KMS-11 (cell line): ENCODE measurements at regions not wholly inside any gene's neighbourhood (a gene's known extent, or its start where the extent isn't known, plus 50 kb on each side); places are given as distances from the start of the nearest gene placed in this dataset.

Experiments used
- H2AFZ ChIP-seq: fragments of 200-600 bp; sonication (generic); 2 replicates; pipeline ENCODE4 v1.6.1; 2016; ENCODE audit warnings: antibody characterized with exemption, mixed run types, low read depth
- H3K27ac ChIP-seq: fragments of 200-600 bp; sonication (generic); 2 replicates; pipeline ENCODE4 v1.6.1; 2016; ENCODE audit warnings: mild to moderate bottlenecking, mixed run types
- H3K27me3 ChIP-seq: fragments of 200-600 bp; sonication (generic); 2 replicates; pipeline ENCODE4 v1.6.1; 2017; ENCODE audit warnings: mild to moderate bottlenecking, low read depth, mixed run types, moderate library complexity; ENCODE audit not compliant: insufficient read depth
- H3K36me3 ChIP-seq: fragments of 200-600 bp; sonication (generic); 2 replicates; pipeline ENCODE4 v1.6.1; 2017; ENCODE audit warnings: mild to moderate bottlenecking, mixed run types; ENCODE audit not compliant: insufficient read depth
- H3K4me1 ChIP-seq: fragments of 200-600 bp; sonication (generic); 2 replicates; pipeline ENCODE4 v1.6.1; 2016; ENCODE audit warnings: mild to moderate bottlenecking, low read depth, mixed run types; ENCODE audit not compliant: poor library complexity, severe bottlenecking
- H3K4me2 ChIP-seq: fragments of 200-600 bp; sonication (generic); 2 replicates; pipeline ENCODE4 v1.7.0; 2016; ENCODE audit warnings: mild to moderate bottlenecking, mixed run types
- H3K4me3 ChIP-seq: fragments of 200-600 bp; sonication (generic); IDR thresholded peaks from 2 replicates; pipeline ENCODE4 v1.6.1; 2017; ENCODE audit warnings: low read depth, low read length, mixed read lengths; ENCODE audit not compliant: insufficient read depth
- H3K79me2 ChIP-seq: fragments of 200-600 bp; sonication (generic); 2 replicates; pipeline ENCODE4 v1.6.1; 2016; ENCODE audit warnings: low read depth, mixed run types; ENCODE audit not compliant: insufficient read depth
- H3K9ac ChIP-seq: fragments of 200-600 bp; sonication (generic); 2 replicates; pipeline ENCODE4 v1.6.1; 2016; ENCODE audit warnings: mild to moderate bottlenecking, mixed run types
- H4K20me1 ChIP-seq: fragments of 200-600 bp; sonication (generic); 2 replicates; pipeline ENCODE4 v1.6.1; 2016; ENCODE audit warnings: mild to moderate bottlenecking, mixed run types; ENCODE audit not compliant: insufficient read depth
- CTCF ChIP-seq: fragments of 200-600 bp; sonication (generic); conservative IDR thresholded peaks from 2 replicates; pipeline ENCODE4 v1.6.1; 2017; ENCODE audit warnings: low read depth, mild to moderate bottlenecking, antibody characterized with exemption, low read length, moderate library complexity, mixed read lengths

- Histone ChIP-seq H3K4me3 (no peak overlapping the region), H2AFZ (no peak overlapping the region), H3K9ac (no peak overlapping the region), H3K27me3 (no peaks in the 10 kb centered on the region), H3K4me1 (no peaks in the 10 kb centered on the region), H4K20me1 (no peaks in the 10 kb centered on the region), H3K79me2 (no peaks in the 10 kb centered on the region), H3K4me2 (no peak overlapping the region), H3K27ac (no peak overlapping the region), H3K36me3 (no peaks in the 10 kb centered on the region)
- no peak for TF ChIP-seq CTCF
Measured at GRCh38 chr18:63031375-63031774, 288.2 kb downstream of the BCL2 start.
